ENCODE measurements at regions not wholly inside any gene's neighbourhood (a gene's known extent, or its start where the extent isn't known, plus 50 kb on each side); places are given as distances from the start of the nearest gene placed in this dataset.

DNA sequence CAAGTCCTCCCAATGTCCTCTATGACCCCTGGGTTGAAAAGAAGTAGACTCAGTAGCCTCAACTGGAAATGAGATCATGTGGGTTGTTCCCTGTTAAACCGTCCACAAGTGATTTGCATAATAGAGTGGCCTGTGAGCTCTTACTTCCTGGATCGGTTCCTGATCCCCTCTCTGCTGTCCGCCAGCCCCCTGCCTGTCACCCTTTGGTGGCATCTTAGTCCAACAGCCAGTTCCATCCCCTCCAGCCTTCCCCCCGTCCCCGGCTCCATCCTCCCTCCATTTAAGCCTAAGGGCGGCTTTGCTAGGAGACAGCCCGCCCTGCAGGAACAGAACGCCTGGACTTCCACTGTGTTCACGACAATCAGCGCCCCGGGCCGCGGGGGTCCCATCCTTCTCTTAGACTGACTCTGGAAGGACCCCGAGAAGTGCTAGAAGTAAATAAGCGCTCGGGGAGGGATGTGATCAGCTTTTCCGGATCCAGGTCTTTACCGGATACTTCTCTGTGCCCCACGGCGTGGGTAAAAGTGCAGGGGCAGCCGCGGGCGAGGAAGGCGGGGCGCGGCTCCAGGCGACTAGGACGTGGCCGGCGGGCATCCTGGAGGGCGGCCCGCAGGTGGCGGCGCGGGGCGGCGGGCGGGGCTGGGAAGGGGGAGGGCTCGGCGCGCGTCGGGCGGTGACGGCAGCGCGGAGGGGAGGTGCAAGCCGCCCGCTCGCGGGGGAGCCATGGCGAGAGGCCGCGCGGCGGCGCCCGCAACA, 51.2 kb upstream of the ULK4 start:
- intact Hi-C loops (cut with micrococcal nuclease), result loop anchor here (1.0 to 5.0 kb wide), 4 partner anchors 51 to 1561 kb away; partner anchors contain the start of genes CTNNB1 and ULK4
- ChIA-PET POLR2A (ENCODE audit: partially characterized antibody) (interaction anchor here (1.0 to 1.9 kb wide), 4 partner anchors 51 to 814 kb away, joined by 3 to 19 read pairs (median 4); partner anchors contain the start of genes CTNNB1, ULK4 and VIPR1), CTCF (ENCODE audit: partially characterized antibody) (interaction anchor here (1.3 kb wide), 1 partner anchor 87 kb away, joined by 7 read pairs; no protein-coding TSS in a partner anchor)
- Histone ChIP-seq H3K4me3 (ENCODE audit: low read length in 2 of 2) (peak overlapping the region; percentile 50 to 85), H3K36me3 (ENCODE audit: insufficient read depth, low read length) (no peaks in the 10 kb centered on the region), H3K4me1 (ENCODE audit: insufficient read depth, low read length) (peaks cover 32% of the 10 kb centered on the region), H3K27me3 (ENCODE audit: insufficient read depth, low read length) (no peaks in the 10 kb centered on the region), H3K9me3 (ENCODE audit: control insufficient read depth in 1 of 2, low read length in 2 of 2) (no peaks in the 10 kb centered on the region), H3K27ac (ENCODE audit: low read depth, low read length) (peak overlapping the region; percentile 63)
- peaks cover 0 to 9% of the 10 kb centered on the region in 2 donors for H3K36me3 Mint-ChIP-seq
- peaks cover 24 to 45% (median 36%) of the 10 kb centered on the region in 4 donors for H3K4me1 Mint-ChIP-seq
- peak overlapping the region; percentile 95 to 98 (median 97) for H3K27ac Mint-ChIP-seq
- peaks cover 0 to 2% (median 0%) of the 10 kb centered on the region in 8 donors for H3K9me3 Mint-ChIP-seq
- H3K27me3 Mint-ChIP-seq, result no peaks in the 10 kb centered on the region
- DNase-seq, result peak; percentile 64 to 70 (median 66)
- H3K4me3 Mint-ChIP-seq, result peak overlapping the region; percentile 87 to 96 (median 92)

GRCh38 chr3:42012383-42012934, 50.6 kb upstream of the ULK4 start:
- Histone ChIP-seq H3K27me3 (ENCODE audit: insufficient read depth, low read length) (no peaks in the 10 kb centered on the region), H3K27ac (ENCODE audit: low read depth, low read length) (peak overlapping the region; percentile 63), H3K4me1 (ENCODE audit: insufficient read depth, low read length) (peaks cover 32% of the 10 kb centered on the region), H3K36me3 (ENCODE audit: insufficient read depth, low read length) (no peaks in the 10 kb centered on the region), H3K9me3 (ENCODE audit: control insufficient read depth in 1 of 2, low read length in 2 of 2) (no peaks in the 10 kb centered on the region), H3K4me3 (ENCODE audit: low read length in 2 of 2) (peak overlapping the region in 1 of 2 donors; percentile 85)
- no peaks in the 10 kb centered on the region for H3K27me3 Mint-ChIP-seq
- ChIA-PET POLR2A (ENCODE audit: partially characterized antibody) (interaction anchor here (1.0 to 1.9 kb wide), 5 partner anchors 23 to 813 kb away, joined by 3 to 19 read pairs (median 3); partner anchors contain the start of genes CTNNB1, ULK4 and VIPR1), CTCF (ENCODE audit: partially characterized antibody) (interaction anchor here (1.3 kb wide), 1 partner anchor 88 kb away, joined by 7 read pairs; no protein-coding TSS in a partner anchor)
- intact Hi-C loops (cut with micrococcal nuclease), result loop anchor here (2.0 to 5.0 kb wide), 2 partner anchors 86 to 1560 kb away; no protein-coding TSS in a partner anchor
- peak overlapping the region; percentile 95 to 98 (median 97) for H3K27ac Mint-ChIP-seq
- H3K4me1 Mint-ChIP-seq, result peaks cover 24 to 44% (median 35%) of the 10 kb centered on the region in 4 donors
- H3K4me3 Mint-ChIP-seq, result peak overlapping the region; percentile 87 to 96 (median 92)
- peaks cover 0 to 9% of the 10 kb centered on the region in 2 donors for H3K36me3 Mint-ChIP-seq
- H3K9me3 Mint-ChIP-seq, result peaks cover 0 to 2% (median 0%) of the 10 kb centered on the region in 8 donors
- peak; percentile 35 to 63 (median 46) for DNase-seq

All from CD4-positive, alpha-beta memory T cell (primary cell).